Endothelial cell of umbilical vein (primary cell): ENCODE measurements at regions not wholly inside any gene's neighbourhood (a gene's known extent, or its start where the extent isn't known, plus 50 kb on each side); places are given as distances from the start of the nearest gene placed in this dataset.

Source experiments
- BruUV-seq: library from RNA; stranded (reverse); fragments of 400-500 nt; replicated peaks from 2 replicates; lab custom pipeline; 2021; lab: Mats Ljungman, UMichigan
- CTCF ChIA-PET: fragments of 300-600, 350-600 bp; sonication (Branson Sonifier 250); formaldehyde crosslinking; loops from one replicate; lab custom pipeline; 2021; ENCODE audit warnings: antibody characterized with exemption, inconsistent platforms; lab: Charles Lee
- POLR2A ChIA-PET: fragments of 300-600, 350-600 bp; sonication (Branson Sonifier 250); formaldehyde crosslinking; loops from one replicate; lab custom pipeline; 2021; ENCODE audit warnings: antibody characterized with exemption, inconsistent platforms; lab: Charles Lee
- DNase-seq: peaks from one replicate; pipeline ENCODE4 v3.0.0-alpha.2; 2011; ENCODE audit warnings: low read depth, low spot score
- FAIRE-seq: peaks from 2 replicates; lab custom pipeline; 2011; peaks lifted over from hg19 to GRCh38; lab: Jason Lieb, UNC
- H2AFZ ChIP-seq: 2 replicates; pipeline ENCODE4 v1.6.0; 2012; ENCODE audit warnings: low read depth, low read length, control low read depth, inconsistent platforms
- H3K27ac ChIP-seq: 2 replicates; pipeline ENCODE4 v1.5.1; 2011; ENCODE audit warnings: low read depth, mild to moderate bottlenecking, control low read depth, low read length, moderate library complexity; ENCODE audit not compliant: insufficient read depth
- H3K27me3 ChIP-seq, 2 experiments: 2 replicates each; pipeline versions ENCODE4 v1.6.0 to v1.6.1; 2011; ENCODE audit warnings: low read length in 2 of 2, mixed read lengths in 1 of 2; ENCODE audit not compliant: control insufficient read depth in 2 of 2, insufficient read depth in 2 of 2
- H3K36me3 ChIP-seq, 2 experiments: 2 replicates in 1 of 2; 3 replicates in 1 of 2; pipeline ENCODE4 v1.5.1; 2011; ENCODE audit warnings: low read length in 2 of 2, mild to moderate bottlenecking in 1 of 2, moderate library complexity in 1 of 2; ENCODE audit not compliant: control insufficient read depth in 2 of 2, insufficient read depth in 2 of 2; ENCODE audit errors: extremely low read depth in 1 of 2
- H3K4me1 ChIP-seq: 3 replicates; pipeline ENCODE4 v1.5.1; 2011; ENCODE audit warnings: mild to moderate bottlenecking, low read length; ENCODE audit not compliant: control insufficient read depth, insufficient read depth; ENCODE audit errors: extremely low read depth
- H3K4me2 ChIP-seq: 2 replicates; pipeline ENCODE4 v1.6.1; 2011; ENCODE audit warnings: low read length, control low read depth, mixed read lengths; ENCODE audit not compliant: insufficient read depth
- H3K4me3 ChIP-seq, 3 experiments: fragments of 200-600 bp in 1 of 3; sonication (generic), shearing (Covaris generic) in 1 of 3; replicated peaks in 1 of 3; 2 replicates each; pipeline ENCODE4 v1.5.1; 2011 to 2016; ENCODE audit warnings: control low read depth in 3 of 3, low read length in 3 of 3, mild to moderate bottlenecking in 2 of 3, inconsistent platforms in 1 of 3, low read depth in 1 of 3, moderate library complexity in 1 of 3; ENCODE audit not compliant: insufficient read depth in 1 of 3
- H3K79me2 ChIP-seq: 2 replicates; pipeline ENCODE4 v1.6.0; 2012; ENCODE audit warnings: low read length, inconsistent platforms; ENCODE audit not compliant: control insufficient read depth, insufficient read depth
- H3K9ac ChIP-seq: replicated peaks from 2 replicates; pipeline ENCODE3; 2011; ENCODE audit warnings: low read length, control low read depth; ENCODE audit not compliant: insufficient read depth; ENCODE audit errors: extremely low read depth
- H3K9me1 ChIP-seq: replicated peaks from 3 replicates; pipeline ENCODE4 v1.6.0; 2011; ENCODE audit warnings: mild to moderate bottlenecking, low read length; ENCODE audit not compliant: control insufficient read depth, insufficient read depth; ENCODE audit errors: extremely low read depth
- H3K9me3 ChIP-seq: replicated peaks from 2 replicates; pipeline ENCODE4 v1.5.1; 2012; ENCODE audit warnings: low read length, inconsistent platforms; ENCODE audit not compliant: control insufficient read depth, insufficient read depth
- H4K20me1 ChIP-seq: replicated peaks from 2 replicates; pipeline ENCODE3; 2011; ENCODE audit warnings: mild to moderate bottlenecking, low read length; ENCODE audit not compliant: control insufficient read depth, insufficient read depth; ENCODE audit errors: extremely low read depth
- CTCF ChIP-seq, 2 donors: IDR thresholded peaks; 1 replicate in 1 of 2; 2 replicates in 1 of 2; pipeline ENCODE4 v1.5.1; 2011; ENCODE audit warnings: low read length in 2 of 2, mild to moderate bottlenecking in 2 of 2, moderate library complexity in 2 of 2, control low read depth in 1 of 2, inconsistent platforms in 1 of 2, low read depth in 1 of 2; ENCODE audit not compliant: insufficient read depth in 1 of 2; ENCODE audit errors: extremely low read depth in 1 of 2
- EZH2 ChIP-seq: IDR thresholded peaks from 2 replicates; pipeline ENCODE4 v1.6.1; 2012; ENCODE audit warnings: borderline replicate concordance, low read depth, mild to moderate bottlenecking, moderate library complexity, low read length, inconsistent platforms; ENCODE audit not compliant: severe bottlenecking
- FOS ChIP-seq: IDR thresholded peaks from 2 replicates; pipeline ENCODE4 v1.6.1; 2011; ENCODE audit warnings: mild to moderate bottlenecking, low read length, moderate library complexity, borderline replicate concordance; ENCODE audit not compliant: insufficient read depth
- GATA2 ChIP-seq: IDR thresholded peaks from 2 replicates; pipeline ENCODE4 v1.7.0; 2011; ENCODE audit warnings: low read depth, mild to moderate bottlenecking, moderate library complexity, mixed read lengths, low read length; ENCODE audit not compliant: insufficient read length, insufficient read depth
- JUN ChIP-seq: IDR thresholded peaks from 2 replicates; pipeline ENCODE4 v1.6.1; 2011; ENCODE audit warnings: borderline replicate concordance, low read depth; ENCODE audit not compliant: insufficient read length, insufficient read depth
- MAX ChIP-seq: IDR thresholded peaks from 2 replicates; pipeline ENCODE4 v1.6.1; 2011; ENCODE audit not compliant: insufficient read depth, insufficient read length
- MYC ChIP-seq: IDR thresholded peaks from one replicate; pipeline ENCODE4 v1.6.1; 2011; ENCODE audit warnings: mild to moderate bottlenecking, low read depth, low read length
- POLR2A ChIP-seq: IDR thresholded peaks from 2 replicates; pipeline ENCODE4 v1.6.1; 2012; ENCODE audit warnings: low read depth, mild to moderate bottlenecking, control low read depth, low read length
- dilution Hi-C: fragments of 300-500 bp; cut with MboI; formaldehyde crosslinking; loops from one replicate; pipeline ENCODE4 v1.15.0; 2019; ENCODE audit warnings: low sequenced_read_pairs; ENCODE audit not compliant: extremely low pct_ligation_motif_present
- intact Hi-C: fragments of 100-400 bp; cut with micrococcal nuclease; formaldehyde crosslinking; loops from one replicate; pipeline ENCODE4 v1.10.0; 2022

GRCh38 chr3:106717178-106717780 lies 660.0 kb upstream of the CCDC54 start:
- POLR2A ChIA-PET: no interaction called here
- H3K4me2 ChIP-seq: no peak overlapping the region
- no peaks in the 10 kb centered on the region for H3K4me1 ChIP-seq
- no peaks in the 10 kb centered on the region for H4K20me1 ChIP-seq
- H3K4me3 ChIP-seq: no peak overlapping the region
- BruUV-seq: no TSS peak
- dilution Hi-C loops: no loop called here
- FAIRE-seq (no peak), DNase-seq (no peak)
- no peaks in the 10 kb centered on the region for H3K9me3 ChIP-seq
- intact Hi-C loops: no loop called here
- no peak overlapping the region for H3K9ac ChIP-seq
- no peaks in the 10 kb centered on the region for H3K36me3 ChIP-seq
- H3K27me3 ChIP-seq: no peaks in the 10 kb centered on the region
- H2AFZ ChIP-seq: no peak overlapping the region
- no peaks in the 10 kb centered on the region for H3K79me2 ChIP-seq
- no peak overlapping the region for H3K27ac ChIP-seq
- TF ChIP-seq FOS (no peak), JUN (no peak), GATA2 (no peak), EZH2 (no peak), MYC (no peak), MAX (no peak), POLR2A (no peak), CTCF (IDR thresholded peaks at IDR 0.05; ENCODE audit: extremely low read depth in 1 of 2, insufficient read depth in 1 of 2, low read depth in 1 of 2, low read length in 2 of 2) (no peak)
- CTCF ChIA-PET: interaction anchor here (1.4 to 1.5 kb wide), 2 partner anchors 10 to 28 kb away, joined by 4 read pairs; no protein-coding TSS in a partner anchor
- no peaks in the 10 kb centered on the region for H3K9me1 ChIP-seq
